ENCODE measurements at regions not wholly inside any gene's neighbourhood (a gene's known extent, or its start where the extent isn't known, plus 50 kb on each side); places are given as distances from the start of the nearest gene placed in this dataset.

DNA sequence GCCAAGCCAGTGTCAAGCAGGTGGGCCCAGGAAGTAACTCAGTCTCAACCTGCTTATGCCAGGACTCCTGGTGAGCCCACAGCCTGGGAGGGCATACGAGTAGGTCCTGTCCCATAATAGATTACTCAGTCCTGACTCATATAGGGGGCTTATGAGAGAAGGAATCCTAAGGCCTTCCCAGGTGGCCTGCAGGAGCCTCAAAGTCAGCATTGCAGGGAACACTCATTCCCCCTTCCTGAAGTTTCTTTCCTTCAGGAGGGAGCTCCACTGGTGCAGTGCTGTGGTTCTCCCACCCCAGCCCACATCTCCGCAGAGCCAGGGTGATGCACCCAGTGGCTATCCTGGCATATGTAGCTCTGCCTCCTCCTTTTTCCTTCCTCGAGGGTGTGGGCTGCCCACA is 137.3 kb downstream of the ZIC5 start:
- Histone ChIP-seq H3K9me2 (replicated peaks; ENCODE audit: insufficient read depth) (no peaks in the 10 kb centered on the region), H3K4me2 (no peak overlapping the region), H3K9me3 (ENCODE audit: low read depth) (no peaks in the 10 kb centered on the region), H3K4me1 (ENCODE audit: insufficient read depth) (no peaks in the 10 kb centered on the region), H3K36me3 (replicated peaks; ENCODE audit: insufficient read depth, low read depth) (no peaks in the 10 kb centered on the region), H3K4me3 (no peak overlapping the region), H2AFZ (no peak overlapping the region), H3K27ac (no peak overlapping the region), H3K79me2 (no peaks in the 10 kb centered on the region), H4K20me1 (ENCODE audit: insufficient read depth, poor library complexity, severe bottlenecking) (no peaks in the 10 kb centered on the region), H3K27me3 (no peaks in the 10 kb centered on the region)
- DNase-seq (ENCODE audit: low spot score): no peak
- TF ChIP-seq EZH2phosphoT487 (IDR thresholded peaks at IDR 0.05; ENCODE audit: low read depth, severe bottlenecking, unreplicated experiment): no peak
- TF ChIP-seq EZH2 (IDR thresholded peaks at IDR 0.05; ENCODE audit: borderline replicate concordance): no peak
- TF ChIP-seq, protein P1, sequence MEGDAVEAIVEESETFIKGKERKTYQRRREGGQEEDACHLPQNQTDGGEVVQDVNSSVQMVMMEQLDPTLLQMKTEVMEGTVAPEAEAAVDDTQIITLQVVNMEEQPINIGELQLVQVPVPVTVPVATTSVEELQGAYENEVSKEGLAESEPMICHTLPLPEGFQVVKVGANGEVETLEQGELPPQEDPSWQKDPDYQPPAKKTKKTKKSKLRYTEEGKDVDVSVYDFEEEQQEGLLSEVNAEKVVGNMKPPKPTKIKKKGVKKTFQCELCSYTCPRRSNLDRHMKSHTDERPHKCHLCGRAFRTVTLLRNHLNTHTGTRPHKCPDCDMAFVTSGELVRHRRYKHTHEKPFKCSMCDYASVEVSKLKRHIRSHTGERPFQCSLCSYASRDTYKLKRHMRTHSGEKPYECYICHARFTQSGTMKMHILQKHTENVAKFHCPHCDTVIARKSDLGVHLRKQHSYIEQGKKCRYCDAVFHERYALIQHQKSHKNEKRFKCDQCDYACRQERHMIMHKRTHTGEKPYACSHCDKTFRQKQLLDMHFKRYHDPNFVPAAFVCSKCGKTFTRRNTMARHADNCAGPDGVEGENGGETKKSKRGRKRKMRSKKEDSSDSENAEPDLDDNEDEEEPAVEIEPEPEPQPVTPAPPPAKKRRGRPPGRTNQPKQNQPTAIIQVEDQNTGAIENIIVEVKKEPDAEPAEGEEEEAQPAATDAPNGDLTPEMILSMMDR (IDR thresholded peaks at IDR 0.05; ENCODE audit: poor library complexity): no peak
- 85% methylated on average over 3 of the region's 3 CpGs for WGBS (ENCODE audit: low lambda C conversion rate, missing lambda C conversion rate)

DNA sequence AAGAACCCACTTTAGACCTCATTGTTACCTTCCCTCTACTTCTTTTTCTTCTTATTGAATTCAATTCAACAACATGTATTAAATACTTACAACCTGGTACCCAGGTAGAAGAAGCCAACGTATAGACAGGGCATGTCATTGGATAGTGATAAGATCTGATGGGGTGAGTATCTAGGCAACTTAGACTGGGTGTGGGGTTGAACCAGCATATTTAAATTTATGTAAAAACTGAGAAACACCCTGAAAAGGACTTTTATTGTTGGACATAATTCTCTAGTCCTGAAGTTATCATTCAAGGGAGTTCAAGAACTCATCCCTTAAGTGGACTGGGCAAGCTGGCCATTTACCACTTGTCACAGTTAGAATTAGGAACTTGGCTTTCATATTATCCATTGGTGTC is 139.2 kb downstream of the ZIC5 start:
- Histone ChIP-seq H2AFZ (no peak overlapping the region), H3K9me3 (ENCODE audit: low read depth) (no peaks in the 10 kb centered on the region), H3K4me3 (no peak overlapping the region), H3K9me2 (replicated peaks; ENCODE audit: insufficient read depth) (no peaks in the 10 kb centered on the region), H4K20me1 (ENCODE audit: insufficient read depth, poor library complexity, severe bottlenecking) (no peaks in the 10 kb centered on the region), H3K4me2 (no peak overlapping the region), H3K27me3 (no peaks in the 10 kb centered on the region), H3K79me2 (no peaks in the 10 kb centered on the region), H3K4me1 (ENCODE audit: insufficient read depth) (no peaks in the 10 kb centered on the region), H3K27ac (no peak overlapping the region), H3K36me3 (replicated peaks; ENCODE audit: insufficient read depth, low read depth) (no peaks in the 10 kb centered on the region)
- TF ChIP-seq EZH2 (IDR thresholded peaks at IDR 0.05; ENCODE audit: borderline replicate concordance) (no peak), EZH2phosphoT487 (IDR thresholded peaks at IDR 0.05; ENCODE audit: low read depth, severe bottlenecking, unreplicated experiment) (no peak)
- TF ChIP-seq, protein P1 (IDR thresholded peaks at IDR 0.05; ENCODE audit: poor library complexity): no peak
- DNase-seq (ENCODE audit: low spot score): no peak
- WGBS (ENCODE audit: low lambda C conversion rate, missing lambda C conversion rate): 82% methylated on average over 1 of the region's 1 CpG

DNA sequence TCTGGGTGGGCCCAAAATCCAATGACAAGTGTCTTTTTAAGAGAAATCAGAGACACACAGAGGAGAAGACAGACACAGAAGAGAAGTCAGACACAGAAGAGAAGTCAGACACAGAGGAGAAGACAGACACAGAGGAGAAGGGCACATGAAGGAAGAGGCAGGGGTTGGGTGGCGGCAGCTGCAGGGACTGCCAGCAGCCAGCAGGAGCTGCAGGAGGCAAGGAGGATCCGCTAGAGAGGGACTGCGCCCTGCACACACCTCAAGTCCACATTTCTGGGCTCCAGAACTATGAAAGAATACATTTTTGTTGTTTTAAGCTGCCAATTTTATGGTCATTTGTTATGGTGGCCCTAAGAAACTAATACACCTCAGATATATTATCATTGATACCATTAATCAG is 140.6 kb downstream of the ZIC5 start:
- H3K27me3 ChIP-seq: no peaks in the 10 kb centered on the region
- no peak overlapping the region for H3K27ac ChIP-seq
- WGBS (ENCODE audit: low lambda C conversion rate, missing lambda C conversion rate): 91% methylated on average over 3 of the region's 3 CpGs
- no peak overlapping the region for H2AFZ ChIP-seq
- no peaks in the 10 kb centered on the region for H3K79me2 ChIP-seq
- H3K36me3 ChIP-seq (replicated peaks; ENCODE audit: insufficient read depth, low read depth): no peaks in the 10 kb centered on the region
- H3K9me2 ChIP-seq (replicated peaks; ENCODE audit: insufficient read depth): no peaks in the 10 kb centered on the region
- TF ChIP-seq, protein P1 (IDR thresholded peaks at IDR 0.05; ENCODE audit: poor library complexity): no peak
- TF ChIP-seq EZH2 (IDR thresholded peaks at IDR 0.05; ENCODE audit: borderline replicate concordance): no peak
- TF ChIP-seq EZH2phosphoT487 (IDR thresholded peaks at IDR 0.05; ENCODE audit: low read depth, severe bottlenecking, unreplicated experiment): no peak
- no peak overlapping the region for H3K4me2 ChIP-seq
- no peaks in the 10 kb centered on the region for H3K9me3 ChIP-seq (ENCODE audit: low read depth)
- DNase-seq (ENCODE audit: low spot score): no peak
- H4K20me1 ChIP-seq (ENCODE audit: insufficient read depth, poor library complexity, severe bottlenecking): no peaks in the 10 kb centered on the region
- H3K4me3 ChIP-seq: no peak overlapping the region
- no peaks in the 10 kb centered on the region for H3K4me1 ChIP-seq (ENCODE audit: insufficient read depth)

Measured in hepatocyte (in vitro differentiated cells).